ENCODE measurements at regions not wholly inside any gene's neighbourhood (a gene's known extent, or its start where the extent isn't known, plus 50 kb on each side); places are given as distances from the start of the nearest gene placed in this dataset.

DNA sequence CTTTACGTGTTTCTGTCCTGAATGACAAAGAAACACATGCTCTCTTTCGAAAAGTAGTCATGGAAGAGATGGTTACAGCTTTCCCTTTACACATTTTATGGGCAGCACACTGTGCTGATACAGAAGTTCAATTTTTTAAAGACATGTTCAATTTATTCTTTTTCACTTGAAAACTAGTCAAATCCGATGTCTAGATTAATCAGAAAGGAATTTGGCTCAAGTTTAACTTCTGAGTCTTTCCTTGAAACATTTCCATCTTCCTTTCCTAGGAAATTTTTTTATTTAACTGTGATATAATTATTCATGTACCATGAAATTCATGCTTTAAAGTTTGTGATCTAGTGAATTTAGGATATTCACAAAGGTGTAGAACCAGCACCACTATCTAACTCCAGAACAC, 360.1 kb downstream of the TNS3 start:
- DNase-seq = no peak

DNA sequence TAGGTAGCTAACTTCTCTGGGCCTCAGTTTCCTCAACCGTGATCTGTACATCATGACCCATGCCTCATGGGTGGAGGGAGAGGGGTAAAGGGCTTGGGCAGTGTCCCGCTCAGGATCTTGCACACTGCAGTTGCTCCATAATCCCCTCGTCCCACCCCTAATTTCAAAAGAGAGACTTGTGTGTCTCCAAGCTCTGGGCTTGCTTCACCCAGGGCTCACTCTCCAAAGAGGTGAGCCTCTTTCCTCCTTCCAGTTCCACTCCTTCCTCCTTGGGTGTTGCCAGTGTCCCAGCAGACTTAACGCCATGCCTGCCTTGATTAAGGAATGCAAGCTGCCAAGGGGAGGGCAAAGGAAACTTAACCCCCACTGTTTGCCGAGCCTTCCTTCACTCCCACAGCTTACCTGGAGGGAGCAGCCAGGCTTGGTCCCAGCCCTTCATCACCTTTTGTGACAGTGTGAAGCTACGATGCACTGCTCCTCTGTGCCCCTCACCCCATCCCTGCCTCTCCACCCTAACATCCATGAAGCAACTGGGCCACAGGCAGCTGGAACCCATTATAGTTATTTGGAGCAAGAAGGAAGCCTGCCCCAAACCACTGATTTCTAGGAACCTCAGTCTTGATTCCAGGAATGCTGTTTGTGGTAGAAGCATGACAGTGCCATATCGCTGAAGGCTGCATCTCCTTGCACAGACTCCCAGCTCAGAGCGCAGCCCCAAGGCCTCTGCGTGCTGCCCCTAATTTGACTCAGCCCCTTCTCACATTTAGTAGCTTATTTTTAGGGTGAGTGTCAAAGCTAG, 363.3 kb downstream of the TNS3 start:
- DNase-seq = no peak

DNA sequence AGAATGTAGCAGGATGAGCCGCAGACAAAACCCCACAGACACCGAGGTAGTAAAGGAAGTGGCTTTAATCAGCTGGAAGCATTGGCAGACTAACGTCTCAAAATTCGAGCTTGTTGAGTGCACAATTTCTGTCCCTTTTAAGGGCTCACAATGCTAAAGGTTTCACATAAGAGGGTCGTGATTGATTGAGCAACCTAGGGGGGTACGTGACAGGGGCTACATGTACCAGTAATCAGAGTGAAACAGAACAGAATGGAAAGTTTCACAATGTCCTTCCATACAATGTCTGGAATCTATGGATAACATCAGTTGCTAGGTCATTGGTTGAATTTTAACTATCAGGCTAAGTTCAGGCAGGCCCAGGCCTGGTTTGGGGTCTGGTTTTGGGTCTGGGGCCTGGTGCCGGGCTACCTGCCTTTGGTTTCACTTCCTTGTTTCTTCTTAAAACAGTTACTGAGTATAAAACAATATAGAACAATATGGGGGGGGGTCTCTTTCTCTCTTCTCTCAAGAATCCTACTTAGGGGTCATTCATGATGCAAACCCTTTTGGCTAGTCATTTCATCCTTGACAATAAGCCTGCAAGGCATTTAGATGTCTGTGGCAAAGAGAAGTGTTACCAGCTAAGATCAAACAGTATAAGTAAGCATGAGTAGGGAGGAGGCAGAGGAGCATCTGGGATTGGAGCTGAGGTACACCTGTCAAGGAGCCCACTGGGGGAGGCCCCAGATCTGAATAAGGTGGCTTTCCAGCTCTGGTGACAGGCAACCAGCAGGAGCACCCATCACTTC, 364.1 kb downstream of the TNS3 start:
- no peak for DNase-seq

DNA sequence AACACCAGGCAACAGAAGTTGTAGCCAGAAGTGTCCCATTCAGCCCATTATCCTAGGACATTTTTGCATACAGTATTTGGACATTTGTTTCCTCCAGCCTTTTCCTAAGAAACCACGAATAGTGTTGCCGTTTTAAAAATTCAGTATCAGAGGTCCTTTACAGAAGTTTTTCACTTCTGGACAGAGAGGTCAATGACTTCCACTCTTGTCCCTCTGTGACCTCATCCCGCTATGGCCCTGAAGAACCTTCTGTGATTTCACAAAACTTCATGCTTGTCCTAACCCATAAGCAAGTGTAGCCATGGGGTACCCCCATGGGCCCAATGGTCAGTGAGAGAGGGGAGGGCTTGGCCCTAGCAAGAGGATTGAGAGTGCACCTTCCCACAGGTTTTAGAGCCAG, 364.8 kb downstream of the TNS3 start:
- DNase-seq = no peak

DNA sequence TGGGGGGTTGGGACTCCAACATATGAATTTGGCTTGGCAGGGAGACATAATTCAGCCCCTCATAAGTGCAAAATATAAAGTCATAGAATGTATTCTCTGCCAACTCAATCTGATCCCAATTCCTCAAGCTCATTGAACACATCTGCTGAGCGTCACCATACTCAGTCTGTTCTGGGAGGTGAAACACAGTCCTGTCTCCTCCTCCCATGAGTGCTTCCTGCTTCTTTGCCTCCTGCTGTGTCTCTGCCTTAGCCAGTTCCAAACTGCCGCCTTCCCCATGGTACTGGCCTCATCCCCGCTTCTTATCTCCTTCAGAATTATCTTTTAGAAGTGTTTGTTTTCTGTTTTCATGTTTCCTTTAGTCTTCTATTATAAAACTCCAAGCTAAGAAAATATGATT, 365.5 kb downstream of the TNS3 start:
- no peak for DNase-seq

DNA sequence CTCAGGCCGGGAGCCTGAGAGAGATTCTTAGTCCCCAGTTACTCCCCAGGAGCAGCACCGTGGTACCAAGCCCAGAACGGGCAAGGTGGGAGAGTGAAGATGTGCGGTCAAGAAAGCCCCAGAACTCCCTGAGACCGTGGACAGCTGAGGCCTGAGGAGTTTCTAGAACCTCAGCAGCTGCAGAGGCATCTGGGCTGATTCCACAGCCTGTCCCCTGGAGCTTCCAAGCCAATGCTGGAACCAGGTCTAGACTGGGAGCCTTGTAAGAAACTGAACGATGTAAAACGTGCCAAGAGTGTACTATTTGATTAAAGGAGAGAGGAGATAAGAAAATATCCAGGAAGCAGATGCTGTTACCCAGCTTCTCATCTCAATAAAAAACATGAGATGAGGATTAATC, 366.3 kb downstream of the TNS3 start:
- no peak for DNase-seq

DNA sequence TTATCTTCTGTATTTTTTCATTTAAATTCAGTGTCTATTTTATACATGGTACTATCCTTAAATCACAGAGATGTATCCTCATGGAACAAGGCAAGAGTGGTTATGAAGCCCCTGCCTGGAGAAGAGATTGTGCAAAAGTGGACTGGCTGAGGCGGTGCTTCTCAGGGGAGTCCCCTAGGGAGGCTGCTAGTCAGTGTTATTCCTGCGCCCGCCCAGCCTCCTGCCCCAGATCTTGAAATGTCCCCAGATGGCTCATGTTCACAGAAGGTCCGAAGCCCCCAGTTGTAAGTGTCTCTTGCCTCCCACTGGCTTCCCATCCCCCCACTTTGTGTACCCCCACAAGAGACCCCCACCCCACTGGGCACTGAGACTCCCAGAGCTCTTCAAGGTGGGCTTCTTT, 366.9 kb downstream of the TNS3 start:
- no peak for DNase-seq

DNA sequence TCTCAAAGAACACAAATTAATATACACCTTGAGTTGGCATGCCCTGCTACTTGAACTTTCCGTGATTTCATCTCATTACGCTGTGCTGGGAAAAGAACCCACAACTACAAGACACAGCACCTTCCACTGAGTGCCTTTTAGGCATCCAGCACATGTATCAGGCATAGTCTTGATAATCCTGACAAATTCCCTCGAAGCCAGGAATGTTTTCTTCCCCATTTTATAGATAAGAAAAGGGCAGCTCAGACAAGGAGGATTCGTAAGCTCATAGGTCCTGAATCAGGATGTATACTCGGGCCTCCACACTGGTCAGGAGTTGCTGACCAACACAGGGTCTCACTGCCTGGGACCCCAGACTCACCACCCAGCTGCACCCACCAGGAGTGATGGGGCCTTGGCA, 368.6 kb downstream of the TNS3 start:
- DNase-seq = no peak

DNA sequence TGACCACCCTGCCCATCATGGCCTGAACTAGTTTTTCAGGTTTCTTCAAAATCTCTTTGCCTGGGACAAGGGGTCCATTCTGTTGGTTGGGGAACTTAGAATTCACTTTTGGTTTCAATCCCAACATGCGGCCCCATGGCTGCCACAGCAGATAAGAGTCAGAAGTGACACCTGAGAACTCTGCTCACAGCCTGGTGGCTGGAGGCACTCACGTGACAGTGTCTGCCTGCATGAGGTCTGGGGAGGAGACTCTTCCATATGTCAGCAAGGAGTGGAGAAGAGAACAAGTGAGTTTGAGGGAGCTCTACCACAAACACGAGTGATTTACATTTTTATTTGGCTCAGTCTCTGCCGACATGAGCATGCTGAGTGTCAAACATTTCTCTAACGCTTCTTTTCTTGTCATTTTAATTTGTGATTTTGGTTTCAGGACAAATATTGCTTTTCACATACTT, 370.4 kb downstream of the TNS3 start:
- no peak for DNase-seq

DNA sequence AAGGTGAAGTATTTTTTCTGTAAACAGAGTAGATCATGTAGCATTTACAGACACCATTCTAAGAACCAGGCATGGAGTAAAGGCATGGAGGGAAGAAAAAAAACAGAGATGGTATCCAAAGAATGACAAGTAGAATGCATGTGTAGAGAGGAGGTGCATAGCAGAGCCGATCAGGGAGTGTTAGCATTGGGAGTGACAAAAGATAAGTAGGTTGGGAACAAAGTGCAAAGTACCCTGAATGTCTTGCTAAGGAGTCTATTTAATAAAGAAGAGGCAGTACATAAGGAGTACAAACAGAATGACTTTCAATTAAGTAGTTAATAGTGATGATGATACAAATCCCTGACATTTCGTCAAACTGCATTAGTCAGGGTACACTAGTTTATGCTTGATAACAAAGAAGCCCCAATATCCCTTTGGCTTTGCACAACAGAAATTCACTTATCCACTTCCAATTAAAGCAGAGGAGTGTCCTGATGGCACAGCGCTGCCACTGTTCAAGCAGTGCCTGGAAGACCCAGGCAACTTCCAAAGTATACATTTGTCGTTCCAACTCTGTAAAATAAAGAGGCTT, 371.5 kb downstream of the TNS3 start:
- DNase-seq = no peak

DNA sequence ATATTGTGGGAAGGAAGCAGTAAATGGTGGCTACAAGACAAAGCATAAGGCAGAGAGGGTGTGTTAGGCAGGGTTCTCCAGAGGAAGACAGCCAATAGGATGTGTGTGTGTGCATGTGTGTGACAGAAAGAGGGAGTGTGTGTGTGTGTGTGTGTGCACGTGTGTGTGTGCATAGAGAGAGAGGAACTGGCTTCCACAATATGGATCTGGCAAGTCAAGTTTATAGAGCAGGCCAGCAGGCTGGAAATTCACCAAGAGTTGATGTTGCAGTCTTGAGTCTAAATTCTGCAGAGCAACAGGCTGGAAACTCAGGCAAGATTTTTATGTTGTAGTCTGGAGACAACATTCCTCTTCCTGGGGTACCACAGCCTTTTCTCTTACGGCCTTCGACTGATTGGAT, 374.0 kb downstream of the TNS3 start:
- DNase-seq = no peak

DNA sequence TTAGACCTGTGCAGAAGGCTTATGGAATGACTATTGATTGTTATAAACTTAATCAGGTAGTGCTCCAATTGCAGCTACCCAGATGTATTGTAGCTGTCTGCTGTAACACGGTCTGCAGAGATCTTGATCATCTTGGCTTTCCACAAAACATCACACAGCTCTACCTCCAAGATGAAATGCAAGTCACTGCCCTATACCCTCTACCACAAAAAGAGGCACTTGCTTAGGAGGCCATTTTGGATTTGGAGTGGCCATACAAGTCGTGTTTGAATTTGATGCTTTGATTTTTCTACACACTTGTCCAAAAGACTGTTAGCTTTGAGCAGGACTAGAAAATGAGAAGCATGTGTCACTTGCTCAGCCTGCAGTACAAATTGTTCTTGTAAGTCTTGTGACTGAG, 377.2 kb downstream of the TNS3 start:
- no peak for DNase-seq

DNA sequence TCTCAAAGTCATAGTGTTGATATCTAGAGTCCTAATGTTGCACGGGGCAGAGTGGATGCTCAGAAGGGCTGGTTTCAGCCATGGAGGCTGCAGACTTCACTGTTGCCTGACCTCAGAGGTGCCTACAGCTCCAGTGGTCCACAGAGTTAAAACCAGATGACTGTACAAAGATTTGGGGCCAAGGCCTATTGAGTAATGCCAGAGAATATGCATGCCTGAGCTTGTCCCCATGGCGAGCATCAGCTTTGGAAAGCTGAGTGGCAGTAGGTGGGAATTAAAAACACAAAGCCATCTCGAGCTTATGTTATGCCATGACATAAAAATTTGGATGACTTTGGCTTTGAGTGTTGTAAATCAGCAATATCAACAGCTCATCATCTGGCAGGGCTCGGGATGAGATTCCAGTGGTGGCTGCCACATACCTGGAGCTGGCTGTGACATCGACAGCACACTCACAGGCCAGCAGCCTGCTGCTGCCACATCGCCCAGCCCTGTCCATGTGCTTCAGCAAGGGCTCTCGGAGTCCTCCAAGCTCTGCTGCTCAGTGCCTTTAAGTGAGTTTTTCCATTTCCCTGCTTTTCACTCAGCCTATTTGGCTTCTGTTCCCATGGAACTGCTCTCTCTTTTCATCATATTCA, 379.6 kb downstream of the TNS3 start:
- DNase-seq = no peak

DNA sequence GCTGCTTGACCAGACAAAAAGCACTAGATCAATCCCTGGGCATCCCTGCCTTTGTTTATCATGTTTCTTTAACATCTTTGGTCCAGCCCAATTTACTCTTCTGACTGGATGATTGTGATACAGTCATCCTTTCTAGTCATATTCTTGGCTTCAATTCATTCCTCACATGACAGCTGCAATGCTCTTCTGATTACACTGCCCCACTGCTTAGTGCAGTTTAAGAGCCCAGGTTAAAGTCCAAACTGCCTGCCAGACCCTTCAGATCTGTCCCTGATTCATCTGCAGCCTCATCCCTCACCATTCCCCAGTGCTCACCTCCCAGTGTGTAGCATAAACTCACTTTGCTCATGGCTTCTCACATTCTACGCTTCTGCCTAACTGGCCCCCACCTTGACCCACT, 383.8 kb downstream of the TNS3 start:
- DNase-seq = no peak

DNA sequence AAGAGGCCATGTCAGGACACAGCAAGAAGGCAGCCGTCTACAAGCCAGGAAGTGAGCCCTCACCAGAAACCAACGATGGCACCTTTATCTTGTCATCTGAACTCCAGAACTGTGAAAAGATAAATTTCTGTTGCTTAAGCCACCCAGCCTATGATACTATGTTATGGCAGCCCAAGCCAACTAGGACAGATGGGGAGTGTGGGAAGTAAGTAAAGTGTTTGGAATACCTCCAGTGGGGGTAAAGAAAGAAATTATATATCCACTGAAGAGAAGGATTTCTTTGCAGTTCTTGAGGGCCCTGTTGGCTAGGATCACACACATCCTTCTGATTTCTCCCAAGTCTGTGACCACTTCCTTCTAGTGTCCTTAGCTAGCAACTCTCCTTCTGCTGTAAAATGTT, 384.4 kb downstream of the TNS3 start:
- no peak for DNase-seq

DNA sequence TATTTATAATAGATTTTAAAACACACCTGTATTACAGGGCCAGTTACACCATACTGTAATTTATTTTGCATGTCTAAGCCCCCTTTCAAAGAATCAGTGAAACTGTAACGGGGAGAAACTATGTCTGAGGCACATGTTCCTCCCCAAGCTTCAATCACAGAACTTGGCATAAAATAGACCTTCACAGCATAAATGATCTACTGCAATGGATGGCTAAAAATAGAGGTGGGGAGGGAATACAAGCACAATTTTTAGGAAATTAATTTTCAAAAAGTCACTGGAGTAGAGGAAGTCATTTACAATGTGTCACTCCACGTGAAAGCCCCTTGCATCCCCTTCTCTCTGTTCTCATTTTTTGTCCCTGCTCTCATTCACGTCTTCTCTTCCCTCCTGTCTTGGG, 385.2 kb downstream of the TNS3 start:
- DNase-seq = no peak

DNA sequence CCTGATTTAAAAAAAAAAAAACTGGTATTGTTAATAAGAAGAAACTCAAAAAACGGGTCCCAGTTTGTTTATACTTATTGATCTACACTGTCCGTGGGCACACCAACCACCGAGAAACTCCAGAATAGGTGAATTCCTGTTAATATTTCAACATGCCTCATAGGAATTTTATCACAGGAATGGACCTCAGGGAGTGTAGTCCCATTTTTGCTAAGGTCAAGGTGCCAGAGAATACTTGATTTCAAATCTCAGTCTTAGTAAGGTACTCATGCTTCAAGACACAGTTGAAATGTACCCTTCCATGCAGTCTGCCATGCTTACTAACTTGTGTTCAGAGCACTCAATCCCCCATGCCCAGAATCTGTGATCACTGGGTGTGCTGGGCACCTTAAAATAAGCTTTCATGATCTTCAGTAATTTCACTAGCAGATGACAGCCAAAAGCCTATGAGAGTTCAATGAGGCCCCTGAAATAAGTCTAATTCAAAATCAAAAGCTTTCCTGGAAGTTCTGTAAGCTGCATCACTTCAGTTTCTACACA, 385.7 kb downstream of the TNS3 start:
- DNase-seq = no peak

DNA sequence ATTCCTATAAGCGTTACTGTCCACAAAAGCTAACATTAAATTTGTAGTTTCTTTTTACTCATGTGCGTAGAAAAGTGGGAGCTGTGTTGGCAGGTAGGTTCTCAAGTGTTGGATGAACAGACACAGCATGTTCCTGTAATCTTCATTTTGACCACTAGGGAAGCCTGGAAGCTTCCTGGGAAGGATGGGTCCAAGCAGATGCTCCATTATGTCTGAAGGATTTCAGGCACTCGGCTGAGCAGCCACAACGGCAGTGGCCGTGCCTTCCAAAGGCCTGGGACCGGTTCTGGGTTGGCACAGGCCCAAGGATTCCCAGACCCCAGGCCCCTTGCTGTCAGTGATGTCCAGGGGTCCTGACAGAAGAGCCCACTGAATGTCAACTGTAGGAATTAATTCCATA, 386.3 kb downstream of the TNS3 start:
- no peak for DNase-seq

DNA sequence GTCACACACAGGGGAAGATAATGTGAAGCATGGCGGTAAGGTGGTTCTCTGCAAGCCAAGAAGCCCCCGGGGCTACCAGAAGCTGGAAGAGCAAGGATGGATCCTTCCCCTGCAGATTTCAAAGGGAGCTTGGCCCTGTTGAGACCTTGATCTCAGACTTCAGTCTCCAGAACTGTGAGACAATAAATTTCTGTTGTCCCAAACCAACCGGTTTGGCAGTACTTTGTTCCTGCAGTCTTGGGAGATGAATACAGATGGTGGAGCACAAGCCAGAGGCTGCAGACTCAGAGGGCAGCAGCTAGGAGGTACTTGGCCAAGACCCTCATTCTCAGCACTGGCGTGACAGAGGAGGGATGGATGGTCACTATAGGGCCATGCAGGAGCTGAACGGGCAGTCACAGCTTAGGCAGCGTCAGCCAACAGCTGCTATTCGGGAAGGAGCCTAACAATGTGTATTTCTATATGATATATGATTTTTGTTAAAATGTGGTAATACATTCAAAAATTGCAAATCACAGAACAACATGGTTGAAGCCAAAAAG, 387.3 kb downstream of the TNS3 start:
- no peak for DNase-seq

DNA sequence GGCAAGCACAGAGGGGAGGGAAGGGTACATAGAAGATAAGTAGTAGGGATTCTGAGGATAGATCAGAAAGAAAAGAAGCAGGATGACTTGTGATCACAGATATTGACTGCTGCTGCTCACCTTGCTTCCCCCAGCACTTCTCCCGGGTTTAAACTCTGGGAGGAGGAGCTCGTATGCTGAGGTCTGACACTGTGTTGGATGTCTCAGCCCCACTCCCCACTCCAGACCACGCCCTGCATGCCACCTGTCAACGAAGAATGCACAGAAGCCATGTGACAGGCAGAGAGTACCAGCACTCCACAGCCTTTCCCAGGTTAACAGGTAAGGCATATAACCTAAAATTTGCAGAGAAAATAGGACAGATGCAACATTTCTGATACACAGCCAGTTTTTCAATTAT, 388.9 kb downstream of the TNS3 start:
- no peak for DNase-seq

DNA sequence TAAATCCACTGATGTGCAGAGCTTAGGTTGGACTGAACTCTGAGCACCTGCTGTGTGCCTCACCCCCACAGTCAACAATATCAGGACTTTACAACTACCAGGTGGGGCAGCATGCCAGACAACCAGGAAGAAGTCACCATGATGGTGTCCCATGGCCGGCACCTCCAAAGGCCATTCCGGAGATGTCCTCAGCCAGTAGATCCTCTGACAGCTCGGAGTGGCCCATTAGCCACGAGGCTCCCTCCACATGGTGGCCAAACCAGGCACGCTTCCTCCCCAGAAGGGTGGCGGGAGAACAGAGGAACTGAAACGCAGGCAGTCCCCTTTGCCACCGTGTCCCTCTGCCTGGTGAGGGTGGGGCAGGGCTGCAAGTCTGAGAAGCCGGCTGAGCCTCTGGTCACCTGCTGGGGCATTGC, 390.0 kb downstream of the TNS3 start:
- no peak for DNase-seq

DNA sequence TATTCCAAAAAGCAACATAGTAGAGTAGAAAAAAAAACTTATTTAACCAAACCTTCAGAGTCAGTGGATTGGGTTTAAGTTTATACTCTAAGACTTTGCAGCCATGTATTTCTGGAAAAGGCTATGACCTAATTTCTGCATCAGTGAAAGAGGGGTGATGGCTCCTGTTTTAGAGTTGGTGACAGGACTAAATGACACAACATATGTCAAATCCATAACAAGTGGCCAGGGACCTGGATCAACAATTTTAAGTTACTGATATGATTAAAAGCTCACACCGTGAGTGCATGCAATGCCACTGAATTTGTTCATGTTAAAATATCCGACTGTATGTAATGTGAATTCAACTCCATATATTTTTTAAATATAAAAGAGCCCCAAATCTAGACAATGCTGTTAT, 390.6 kb downstream of the TNS3 start:
- DNase-seq = no peak

DNA sequence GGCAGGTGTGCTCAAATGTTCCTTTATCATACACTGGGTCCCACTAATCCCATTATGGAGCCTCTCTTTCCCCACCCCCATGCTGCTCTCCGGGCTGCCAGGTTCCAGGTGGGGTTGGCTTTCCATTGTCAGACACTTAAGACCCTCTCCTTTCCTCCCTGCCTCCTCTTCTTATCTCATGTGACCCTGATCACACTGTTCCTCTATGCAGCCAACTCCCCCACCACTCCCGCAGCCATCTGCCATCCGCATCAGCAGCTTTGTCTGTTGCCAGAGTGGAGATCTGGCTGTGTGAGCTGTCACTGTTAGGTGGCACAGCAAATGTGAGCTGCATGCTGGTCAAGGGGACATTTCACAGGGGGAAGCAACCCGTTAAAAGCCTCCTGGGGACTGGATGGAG, 391.4 kb downstream of the TNS3 start:
- DNase-seq = no peak

Data from 8988T (cell line).